Mesothelial cell of epicardium (in vitro differentiated cells): ENCODE measurements at regions not wholly inside any gene's neighbourhood (a gene's known extent, or its start where the extent isn't known, plus 50 kb on each side); places are given as distances from the start of the nearest gene placed in this dataset.

Experiments used
- DNase-seq, 2 experiments: peaks; one replicate each; pipeline ENCODE4 v3.0.0; 2021; ENCODE audit warnings: low spot score in 2 of 2; ENCODE audit not compliant: unreplicated experiment in 2 of 2
- H3K27ac Mint-ChIP-seq: 2 replicates; pipeline ENCODE4 v1.8.0; 2021; ENCODE audit warnings: mixed read lengths
- H3K27me3 Mint-ChIP-seq: 2 replicates; pipeline ENCODE4 v1.8.0; 2021; ENCODE audit warnings: low read depth, mixed read lengths
- H3K36me3 Mint-ChIP-seq: 2 replicates; pipeline ENCODE4 v1.8.0; 2021; ENCODE audit warnings: mixed read lengths
- H3K4me1 Mint-ChIP-seq: 2 replicates; pipeline ENCODE4 v1.8.0; 2021; ENCODE audit warnings: mixed read lengths
- H3K4me3 Mint-ChIP-seq: 2 replicates; pipeline ENCODE4 v1.8.0; 2021; ENCODE audit warnings: mild to moderate bottlenecking, moderate library complexity, mixed read lengths
- H3K9me3 Mint-ChIP-seq: 2 replicates; pipeline ENCODE4 v1.8.0; 2021; ENCODE audit warnings: mixed read lengths
- TF ChIP-seq, protein P1 (sequence below): fragments of 200-600 bp; sonication (generic); IDR thresholded peaks from one replicate; pipeline ENCODE4 v1.5.0; 2021; ENCODE audit warnings: antibody characterized with exemption; ENCODE audit not compliant: unreplicated experiment

GRCh38 chr3:113051787-113052186, 61.0 kb downstream of the GTPBP8 start:
- H3K4me1 Mint-ChIP-seq: peaks cover 11% of the 10 kb centered on the region
- DNase-seq: no peak
- H3K4me3 Mint-ChIP-seq: no peak overlapping the region
- no peaks in the 10 kb centered on the region for H3K27me3 Mint-ChIP-seq
- TF ChIP-seq, protein P1, sequence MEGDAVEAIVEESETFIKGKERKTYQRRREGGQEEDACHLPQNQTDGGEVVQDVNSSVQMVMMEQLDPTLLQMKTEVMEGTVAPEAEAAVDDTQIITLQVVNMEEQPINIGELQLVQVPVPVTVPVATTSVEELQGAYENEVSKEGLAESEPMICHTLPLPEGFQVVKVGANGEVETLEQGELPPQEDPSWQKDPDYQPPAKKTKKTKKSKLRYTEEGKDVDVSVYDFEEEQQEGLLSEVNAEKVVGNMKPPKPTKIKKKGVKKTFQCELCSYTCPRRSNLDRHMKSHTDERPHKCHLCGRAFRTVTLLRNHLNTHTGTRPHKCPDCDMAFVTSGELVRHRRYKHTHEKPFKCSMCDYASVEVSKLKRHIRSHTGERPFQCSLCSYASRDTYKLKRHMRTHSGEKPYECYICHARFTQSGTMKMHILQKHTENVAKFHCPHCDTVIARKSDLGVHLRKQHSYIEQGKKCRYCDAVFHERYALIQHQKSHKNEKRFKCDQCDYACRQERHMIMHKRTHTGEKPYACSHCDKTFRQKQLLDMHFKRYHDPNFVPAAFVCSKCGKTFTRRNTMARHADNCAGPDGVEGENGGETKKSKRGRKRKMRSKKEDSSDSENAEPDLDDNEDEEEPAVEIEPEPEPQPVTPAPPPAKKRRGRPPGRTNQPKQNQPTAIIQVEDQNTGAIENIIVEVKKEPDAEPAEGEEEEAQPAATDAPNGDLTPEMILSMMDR: no peak
- H3K36me3 Mint-ChIP-seq: peaks cover 3% of the 10 kb centered on the region
- H3K9me3 Mint-ChIP-seq: peaks cover 3% of the 10 kb centered on the region
- H3K27ac Mint-ChIP-seq: no peak overlapping the region

DNA sequence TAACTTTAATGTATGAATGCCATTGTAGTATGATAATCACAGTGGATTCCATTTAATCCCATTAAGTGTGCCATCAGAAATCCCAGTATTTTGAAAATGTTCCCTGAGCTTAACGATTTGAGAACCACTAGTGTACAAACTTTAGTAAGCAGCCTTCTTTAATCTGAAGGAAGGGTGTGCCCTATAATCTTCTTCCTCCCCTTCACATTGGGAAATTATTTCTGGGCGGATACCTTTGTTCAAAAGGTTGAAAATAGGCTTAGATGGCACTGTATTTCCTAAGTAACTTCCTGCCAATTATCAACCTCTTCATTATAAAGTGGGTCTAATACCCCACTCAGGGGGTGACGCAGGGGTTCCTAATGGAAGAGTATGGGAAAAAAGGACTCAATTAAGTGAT, 62.4 kb downstream of the GTPBP8 start:
- H3K4me3 Mint-ChIP-seq: no peak overlapping the region
- no peak for DNase-seq
- H3K4me1 Mint-ChIP-seq: peaks cover 15% of the 10 kb centered on the region
- no peaks in the 10 kb centered on the region for H3K27me3 Mint-ChIP-seq
- TF ChIP-seq, protein P1: no peak
- no peaks in the 10 kb centered on the region for H3K9me3 Mint-ChIP-seq
- H3K36me3 Mint-ChIP-seq: no peaks in the 10 kb centered on the region
- H3K27ac Mint-ChIP-seq: no peak overlapping the region

DNA sequence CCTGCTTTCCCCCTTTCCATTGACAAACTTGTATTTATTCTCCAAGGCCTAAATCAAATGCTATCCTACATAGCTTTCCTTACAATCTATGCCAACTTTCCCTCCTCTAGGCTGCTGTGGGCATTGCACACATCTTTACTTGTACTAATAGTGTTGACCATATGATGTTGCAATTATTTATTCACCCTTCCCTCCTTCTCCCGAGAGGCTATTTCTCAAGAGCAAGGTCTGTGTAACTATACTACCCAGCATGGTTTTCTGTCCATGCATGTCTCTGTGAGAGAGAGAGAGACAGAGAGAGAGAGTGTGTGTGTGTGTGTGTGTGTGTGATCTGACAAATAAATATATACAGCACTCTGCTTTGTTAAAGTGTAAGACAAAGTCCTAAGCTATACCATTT, 63.8 kb downstream of the GTPBP8 start:
- Mint-ChIP-seq H3K27me3 (no peaks in the 10 kb centered on the region), H3K36me3 (no peaks in the 10 kb centered on the region), H3K27ac (no peak overlapping the region), H3K4me3 (no peak overlapping the region), H3K4me1 (peaks cover 15% of the 10 kb centered on the region), H3K9me3 (no peaks in the 10 kb centered on the region)
- no peak for DNase-seq
- TF ChIP-seq, protein P1: no peak

DNA sequence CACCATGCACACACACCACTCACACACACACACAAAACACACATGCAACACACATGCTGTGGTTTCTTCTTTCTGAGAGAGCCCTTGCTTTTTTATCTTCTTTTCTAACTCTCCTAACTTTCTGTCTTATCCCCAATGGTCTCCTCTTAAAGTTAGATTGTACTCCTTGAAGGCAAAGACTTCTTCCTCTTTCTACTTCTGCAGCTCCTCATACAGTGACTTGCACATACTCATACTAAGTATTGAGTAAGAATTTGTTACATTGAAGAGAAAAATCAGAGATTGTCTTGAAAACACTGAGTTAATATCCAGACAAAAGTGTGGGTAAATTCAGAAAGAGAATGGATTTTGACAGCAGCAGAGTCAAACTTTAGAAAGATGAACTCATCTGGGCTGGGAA, 64.4 kb downstream of the GTPBP8 start:
- Mint-ChIP-seq H3K4me3 (no peak overlapping the region), H3K9me3 (no peaks in the 10 kb centered on the region), H3K36me3 (no peaks in the 10 kb centered on the region), H3K4me1 (peaks cover 15% of the 10 kb centered on the region), H3K27ac (no peak overlapping the region), H3K27me3 (no peaks in the 10 kb centered on the region)
- DNase-seq: no peak
- TF ChIP-seq, protein P1: no peak

GRCh38 chr3:113055961-113056360, 65.2 kb downstream of the GTPBP8 start:
- Mint-ChIP-seq H3K9me3 (no peaks in the 10 kb centered on the region), H3K27me3 (no peaks in the 10 kb centered on the region), H3K27ac (no peak overlapping the region), H3K4me1 (peaks cover 15% of the 10 kb centered on the region), H3K4me3 (no peak overlapping the region), H3K36me3 (no peaks in the 10 kb centered on the region)
- DNase-seq: no peak
- TF ChIP-seq, protein P1: no peak

DNA sequence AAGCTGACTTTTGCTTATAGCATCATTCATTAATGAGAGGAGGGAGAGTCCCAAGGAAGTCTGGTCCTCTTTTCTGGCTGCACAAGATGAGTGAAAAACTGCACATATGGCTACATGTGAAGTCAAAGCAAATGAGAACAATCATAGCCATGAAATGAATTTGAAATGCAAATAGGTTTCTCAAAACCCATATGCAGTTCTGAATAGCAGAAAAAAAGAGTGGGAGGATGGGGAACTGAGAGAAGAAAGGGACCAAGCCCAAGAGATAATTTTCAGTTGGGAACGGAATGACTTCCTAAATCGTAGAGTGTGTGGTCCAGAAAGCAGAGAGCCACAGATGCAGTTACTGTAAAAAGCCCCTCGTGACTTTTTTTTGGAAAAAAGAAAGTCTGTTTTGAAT, 66.3 kb downstream of the GTPBP8 start:
- H3K4me1 Mint-ChIP-seq: peaks cover 10% of the 10 kb centered on the region
- TF ChIP-seq, protein P1: no peak
- H3K27me3 Mint-ChIP-seq: no peaks in the 10 kb centered on the region
- H3K36me3 Mint-ChIP-seq: no peaks in the 10 kb centered on the region
- H3K4me3 Mint-ChIP-seq: no peak overlapping the region
- no peak for DNase-seq
- H3K27ac Mint-ChIP-seq: no peak overlapping the region
- no peaks in the 10 kb centered on the region for H3K9me3 Mint-ChIP-seq
